NCI-H2227 (cell line): ENCODE measurements at regions not wholly inside any gene's neighbourhood (a gene's known extent, or its start where the extent isn't known, plus 50 kb on each side); places are given as distances from the start of the nearest gene placed in this dataset.
"Not testable (repeated sequence)": the region's sequence is repeated elsewhere in the genome, so short reads cannot be mapped to it uniquely, and the experiment has no call there.

Experiments
- DNase-seq: peaks from one replicate; lab custom pipeline; 2025; ENCODE audit not compliant: unreplicated experiment; lab: John Stamatoyannopoulos, UW

- no peak for DNase-seq
Observed at GRCh38 chr10:32217216-32217615, 129.7 kb downstream of the EPC1 start.

DNA sequence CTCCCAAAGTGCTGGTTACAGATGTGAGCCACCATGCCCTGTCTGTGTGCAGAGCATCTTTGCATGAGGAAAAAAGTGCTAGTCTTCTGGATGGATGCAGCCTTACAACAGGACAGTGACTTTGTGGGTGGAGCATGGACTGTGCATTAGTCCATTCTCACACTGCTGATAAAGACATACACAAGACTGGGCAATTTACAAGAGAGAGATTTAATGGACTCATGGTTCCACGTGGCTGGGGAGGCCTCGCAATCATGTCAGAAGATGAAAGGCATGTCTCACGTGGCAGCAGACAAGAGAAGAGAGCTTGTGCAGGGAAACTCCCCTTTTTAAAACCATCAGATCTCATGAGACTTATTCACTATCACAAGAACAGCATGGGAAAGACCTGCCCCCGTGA, 133.1 kb downstream of the EPC1 start:
- DNase-seq, result not testable (repeated sequence)

DNA sequence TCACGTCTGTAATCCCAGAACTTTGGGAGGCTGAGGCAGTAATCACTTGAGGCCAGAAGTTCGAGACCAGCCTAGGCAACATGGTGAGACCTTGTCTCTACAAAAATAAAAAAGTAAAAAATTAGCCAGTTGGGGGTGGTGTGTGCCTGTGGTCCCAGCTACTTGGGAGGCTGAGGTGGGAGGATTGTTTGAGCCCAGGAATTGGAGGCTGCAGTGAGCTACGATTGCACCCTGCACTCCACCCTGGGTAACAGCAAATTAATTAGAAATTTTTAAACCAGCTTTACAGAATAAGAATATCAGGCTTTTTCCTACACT, 136.0 kb downstream of the EPC1 start:
- DNase-seq, result no peak

DNA sequence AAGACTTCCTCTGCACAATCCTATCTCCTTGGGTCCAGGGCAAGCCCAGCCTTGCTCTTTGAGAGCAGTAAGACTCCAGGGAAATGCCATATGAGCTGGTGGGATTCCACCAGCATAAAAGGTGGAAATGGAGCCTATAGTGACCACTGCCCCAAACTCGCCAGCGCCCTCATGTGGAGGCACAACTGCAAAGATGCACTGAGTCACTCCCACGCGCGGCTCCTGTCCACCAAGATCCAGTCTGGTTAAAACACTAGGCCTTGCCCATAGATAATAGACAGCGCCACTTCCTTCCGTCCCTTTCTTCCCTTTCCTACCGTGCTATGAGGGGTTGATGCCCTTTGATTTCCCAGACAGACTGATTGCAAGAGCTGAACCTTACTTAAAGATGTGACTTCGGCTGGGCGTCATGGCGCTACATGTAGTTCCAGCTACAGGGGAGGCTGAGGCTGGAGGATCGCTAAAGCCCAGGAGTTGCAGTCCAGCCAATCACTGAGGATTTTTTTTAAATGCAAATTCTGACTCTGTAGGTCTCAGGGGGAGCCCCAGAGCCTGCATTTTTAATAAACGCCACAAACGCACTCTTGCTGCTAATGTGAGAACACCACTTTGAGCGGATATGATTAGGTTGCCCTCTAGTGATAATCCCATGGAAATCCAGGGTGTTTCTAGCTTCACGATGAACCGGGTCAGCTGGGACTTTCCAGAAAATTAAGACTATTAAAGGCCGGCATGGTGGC, 136.5 kb downstream of the EPC1 start:
- DNase-seq, result no peak

DNA sequence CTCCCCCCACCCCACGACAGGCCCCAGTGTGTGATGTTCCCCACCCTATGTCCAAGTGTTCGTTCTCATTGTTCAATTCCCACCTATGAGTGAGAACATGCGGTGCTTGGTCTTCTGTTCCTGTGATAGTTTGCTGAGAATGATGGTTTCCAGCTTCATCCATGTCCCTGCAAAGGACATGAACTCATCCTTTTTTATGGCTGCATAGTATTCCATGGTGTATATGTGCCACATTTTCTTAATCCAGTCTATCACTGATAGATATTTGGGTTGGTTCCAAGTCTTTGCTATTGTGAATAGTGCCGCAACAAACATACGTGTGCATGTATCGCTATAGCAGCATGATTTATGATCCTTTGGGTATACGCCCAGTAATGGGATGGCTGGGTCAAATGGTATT, 139.0 kb downstream of the EPC1 start:
- DNase-seq, result not testable (repeated sequence)

DNA sequence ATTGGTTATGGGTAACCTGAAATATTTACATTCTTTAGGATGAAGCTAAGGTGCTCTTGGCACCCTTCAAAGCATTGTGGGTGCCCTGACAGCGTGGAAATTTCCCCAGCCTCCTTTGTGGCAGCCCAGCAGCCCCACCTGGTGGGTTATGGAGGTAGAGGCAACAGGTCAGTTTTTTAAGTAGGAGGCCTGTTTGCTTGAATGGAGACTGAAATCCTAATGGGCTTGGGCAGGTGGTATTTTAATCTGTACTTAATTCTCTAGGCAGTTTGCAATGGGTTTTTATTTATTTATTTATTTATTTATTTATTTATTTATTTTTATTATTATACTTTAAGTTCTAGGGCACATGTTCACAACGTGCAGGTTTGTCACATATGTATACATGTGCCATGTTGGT, 139.4 kb downstream of the EPC1 start:
- no peak for DNase-seq

GRCh38 chr10:32205670-32206069, 141.3 kb downstream of the EPC1 start:
- no peak for DNase-seq

DNA sequence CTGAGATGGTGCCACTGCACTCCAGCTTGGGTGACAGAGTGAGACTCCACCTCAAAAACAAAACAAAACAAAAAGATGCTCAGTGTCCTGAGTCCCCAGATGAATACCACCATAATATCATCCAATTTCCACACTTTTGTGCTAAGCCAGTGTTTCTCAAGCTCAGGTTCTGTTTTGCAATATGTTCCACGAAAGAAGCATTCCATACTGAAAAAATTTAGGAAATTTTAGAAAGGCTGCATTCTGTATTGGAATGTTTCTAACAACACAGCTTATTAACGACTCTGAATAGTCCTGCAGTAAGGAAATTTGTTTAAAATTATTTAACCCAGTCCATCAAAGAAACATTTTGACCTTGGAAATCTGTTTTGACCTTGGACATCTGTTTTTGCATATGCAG, 142.4 kb downstream of the EPC1 start:
- no peak for DNase-seq

DNA sequence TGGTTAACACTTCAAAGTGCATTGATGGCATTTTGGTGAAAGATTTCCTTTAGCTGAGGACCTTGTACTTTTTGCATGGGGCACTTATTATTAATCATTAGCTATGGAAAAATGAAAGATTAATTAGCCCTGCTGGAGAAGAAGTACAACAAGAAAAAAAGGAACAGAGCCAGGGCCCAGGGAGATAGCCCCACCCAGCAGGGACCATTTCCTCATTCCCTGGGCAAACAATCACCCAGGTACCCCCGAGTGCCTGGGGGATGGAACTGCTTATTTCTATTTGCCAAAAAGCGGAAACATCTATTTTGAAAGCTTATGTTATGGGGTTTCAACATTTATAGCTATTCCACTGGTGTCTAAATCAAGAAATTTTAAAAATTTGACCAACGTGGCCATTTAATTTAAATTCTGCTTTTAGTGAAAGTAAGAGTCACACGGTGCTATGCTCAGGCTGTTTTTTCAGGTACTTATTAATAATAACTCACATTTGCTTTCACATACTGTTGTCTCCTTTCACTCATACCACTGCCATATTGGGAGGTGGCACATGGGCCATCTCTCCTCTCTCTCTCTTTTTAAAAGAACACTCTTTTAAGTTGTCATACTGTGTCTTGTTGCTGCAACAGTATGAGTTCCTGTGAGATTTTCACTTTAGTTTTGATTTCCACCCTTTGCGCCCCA, 143.6 kb upstream of the KIF5B start:
- no peak for DNase-seq

- no peak for DNase-seq
Observed at GRCh38 chr10:32197423-32197822, 141.2 kb upstream of the KIF5B start.

- no peak for DNase-seq
Observed at GRCh38 chr10:32190890-32191491, 134.8 kb upstream of the KIF5B start.

- peak; percentile 25 for DNase-seq
Observed at GRCh38 chr10:32189400-32190084, 133.3 kb upstream of the KIF5B start.

DNA sequence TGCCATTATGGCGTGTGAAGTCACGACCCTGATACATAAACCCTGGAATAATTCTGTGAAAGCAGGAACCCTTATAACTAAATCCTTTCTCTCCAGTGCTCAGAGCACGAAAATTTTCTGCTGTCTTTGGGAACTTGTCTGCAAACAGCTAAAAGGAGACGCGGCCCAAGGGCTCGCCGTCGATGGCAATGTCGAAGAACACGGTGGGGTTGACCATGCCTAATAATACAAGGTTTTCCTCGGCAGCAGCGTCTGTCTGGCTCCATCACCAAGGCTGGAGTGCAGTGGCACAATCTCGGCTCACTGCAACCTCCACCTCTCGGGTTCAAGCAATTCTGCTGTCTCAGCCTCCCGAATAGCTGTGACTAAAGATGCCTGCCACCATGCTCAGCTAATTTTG, 132.4 kb upstream of the KIF5B start:
- not testable (repeated sequence) for DNase-seq

DNA sequence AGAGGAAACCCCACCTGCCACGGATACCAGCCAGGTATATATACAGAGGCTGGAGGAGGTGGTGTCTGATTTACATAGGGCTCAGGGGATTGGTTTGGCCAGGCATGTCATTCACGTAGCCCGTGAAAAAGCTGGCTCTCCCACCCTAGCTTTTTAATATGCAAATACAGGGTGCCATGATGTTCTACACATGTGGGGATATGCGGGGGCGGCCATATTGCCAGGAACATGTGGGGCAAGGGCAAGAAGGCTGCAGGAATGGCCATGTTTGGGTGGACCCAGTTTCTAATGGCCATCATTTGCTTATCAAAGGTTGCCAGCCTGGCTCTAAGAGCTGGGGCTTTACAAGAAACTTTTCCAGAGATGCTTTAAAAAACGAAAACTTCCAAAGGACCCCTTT, 131.5 kb upstream of the KIF5B start:
- no peak for DNase-seq

GRCh38 chr10:32183652-32184051, 127.4 kb upstream of the KIF5B start:
- DNase-seq, result not testable (repeated sequence)

DNA sequence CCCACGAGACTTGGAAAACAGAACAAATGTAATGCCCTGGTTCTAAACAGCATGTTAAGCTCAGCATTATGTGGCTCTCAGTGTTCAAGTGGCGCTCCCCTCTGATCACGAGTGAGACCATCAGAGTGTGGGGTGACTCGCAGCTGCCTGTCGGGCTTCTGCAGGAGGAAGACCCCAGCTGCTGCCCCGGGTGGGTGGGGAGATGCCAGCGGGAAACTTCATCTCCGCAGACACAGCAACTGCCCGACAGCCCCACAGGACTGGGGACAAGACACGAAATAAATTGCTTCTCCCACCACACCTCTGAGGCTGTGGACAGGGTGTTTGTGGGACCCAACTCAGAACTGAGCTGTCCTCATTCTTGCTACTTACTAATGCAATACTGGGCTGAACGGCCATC, 126.3 kb upstream of the KIF5B start:
- DNase-seq, result no peak

DNA sequence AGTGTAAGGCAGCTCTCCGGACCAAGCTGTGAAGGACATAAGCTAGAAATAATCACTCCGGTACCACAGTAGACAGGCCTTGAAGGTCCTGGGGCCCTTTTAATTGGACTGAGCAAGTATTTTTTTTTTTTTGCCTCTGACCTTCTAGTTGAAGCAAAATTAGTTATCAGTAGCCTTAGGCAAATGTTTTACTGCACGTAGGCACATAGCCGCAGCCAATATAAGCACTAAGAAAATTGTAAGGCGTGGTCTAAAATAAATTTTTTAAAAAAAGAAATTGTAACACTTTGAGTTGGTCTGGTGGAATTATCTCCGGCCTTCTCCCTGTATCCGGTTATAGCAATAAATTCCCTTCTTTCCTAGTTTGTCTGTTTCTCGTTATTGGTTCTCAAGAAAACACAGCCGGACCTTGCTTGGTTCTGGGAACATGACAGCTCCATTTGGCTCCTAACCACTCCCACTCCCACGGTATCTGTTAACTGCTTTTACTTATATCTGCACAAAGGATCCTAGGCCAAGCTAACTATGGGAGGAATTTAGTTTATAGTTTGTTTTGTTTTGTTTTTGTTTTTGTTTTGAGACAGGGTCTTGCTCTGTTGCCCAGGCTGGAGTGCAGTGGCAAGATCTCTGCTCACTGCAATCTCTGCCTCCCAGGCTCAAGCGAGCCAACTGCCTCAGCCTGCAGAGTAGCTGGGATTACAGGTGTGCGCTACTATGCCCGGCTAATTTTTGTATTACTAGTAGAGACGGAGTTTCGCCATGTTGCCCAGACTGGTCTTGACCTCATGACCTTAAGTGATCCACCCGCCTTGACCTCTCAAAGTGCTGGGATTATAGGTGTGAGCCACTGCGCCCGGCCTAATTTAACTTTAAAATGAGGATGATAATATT, 124.4 kb upstream of the KIF5B start:
- DNase-seq, result no peak

DNA sequence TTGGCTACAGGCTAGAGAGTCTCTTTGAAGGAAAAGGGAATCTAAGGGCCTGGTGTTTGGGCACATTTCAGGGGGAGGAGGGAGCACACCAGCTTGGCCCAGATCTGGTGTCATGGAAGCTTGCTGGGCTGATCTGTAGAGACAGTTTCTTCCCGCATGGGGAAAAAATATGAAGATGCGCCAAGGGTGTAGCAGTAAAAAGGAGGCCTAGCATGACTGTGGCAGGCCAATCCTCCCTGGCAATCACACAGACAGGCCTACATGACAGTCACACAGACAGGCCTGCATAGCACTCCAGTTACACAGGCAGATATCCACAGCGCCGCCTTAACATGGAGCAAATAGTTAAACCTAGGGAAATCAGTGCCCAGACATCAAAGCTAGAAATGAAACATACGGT, 123.6 kb upstream of the KIF5B start:
- DNase-seq, result no peak

DNA sequence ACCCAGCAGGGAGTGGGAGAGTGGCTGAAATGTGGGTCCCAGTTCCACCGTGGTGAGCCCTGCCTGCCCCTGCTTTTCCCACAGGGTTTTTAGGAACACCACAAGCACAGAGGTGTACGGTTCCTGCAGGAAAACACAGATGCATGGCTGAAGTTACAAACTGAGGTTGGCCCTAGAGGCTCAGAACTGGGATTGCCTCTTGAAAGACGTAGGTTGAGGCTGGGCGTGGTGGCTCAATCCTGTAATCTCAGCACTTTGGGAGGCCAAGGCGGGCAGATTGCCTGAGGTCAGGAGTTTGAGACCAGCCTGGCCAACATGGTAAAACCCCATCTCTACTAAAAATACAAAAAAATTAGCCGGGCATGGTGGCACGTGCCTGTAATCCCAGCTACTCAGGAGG, 121.4 kb upstream of the KIF5B start:
- DNase-seq, result not testable (repeated sequence)

DNA sequence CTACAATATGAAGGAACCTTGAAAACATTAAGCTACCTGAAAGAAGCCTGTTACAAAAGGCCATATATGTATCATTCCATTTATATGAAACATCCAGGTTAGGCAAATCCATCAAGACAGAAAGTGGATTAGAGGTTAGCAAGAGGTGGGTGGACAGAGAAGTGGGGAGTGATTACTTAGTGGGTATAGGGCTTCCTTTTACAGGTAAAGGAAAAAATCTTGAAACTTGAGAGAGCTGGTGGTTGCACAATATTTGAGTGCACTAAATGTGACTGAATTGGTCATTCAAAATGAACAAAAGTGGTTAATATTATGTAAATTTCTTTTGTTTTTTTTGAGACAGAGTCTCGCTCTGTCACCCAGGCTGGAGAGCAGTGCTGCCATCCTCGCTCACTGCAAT, 119.4 kb upstream of the KIF5B start:
- DNase-seq, result no peak

DNA sequence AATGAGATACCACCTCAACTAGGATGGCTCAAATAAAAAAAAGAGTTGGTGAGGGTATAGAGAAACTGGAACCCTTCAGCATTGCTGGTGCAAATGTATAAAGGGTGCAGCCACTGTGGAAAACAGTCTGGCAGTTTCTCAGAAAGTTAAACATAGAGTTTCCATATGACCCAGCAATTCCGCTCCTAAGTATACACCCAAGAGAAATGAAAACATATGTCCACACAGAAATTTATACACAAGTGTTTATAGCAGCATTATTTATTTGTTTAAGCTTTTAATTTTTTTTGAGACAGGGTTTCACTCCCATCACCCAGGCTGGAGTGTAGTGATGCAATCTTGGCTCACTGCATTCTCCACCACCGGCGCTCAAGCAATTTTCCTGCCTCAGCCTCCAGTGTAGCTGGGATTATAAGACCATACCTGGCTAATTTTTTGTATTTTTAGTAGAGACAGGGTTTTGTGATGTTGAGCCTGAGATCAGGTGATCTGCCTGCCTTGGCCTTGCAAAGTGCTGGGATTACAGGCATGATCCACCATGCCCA, 118.2 kb upstream of the KIF5B start:
- no peak for DNase-seq
